HEK293 (cell line): ENCODE measurements at regions not wholly inside any gene's neighbourhood (a gene's known extent, or its start where the extent isn't known, plus 50 kb on each side); places are given as distances from the start of the nearest gene placed in this dataset.

ENCODE experiments used
- CTCF ChIA-PET: fragments of 350-600 bp; formaldehyde crosslinking; extraction: SDS; loops from one replicate; lab custom pipeline; 2021; ENCODE audit warnings: antibody characterized with exemption; lab: Yijun Ruan, JAX
- POLR2A ChIA-PET: fragments of 300-600 bp; formaldehyde crosslinking; extraction: SDS; loops from one replicate; lab custom pipeline; 2020; ENCODE audit warnings: antibody characterized with exemption, inconsistent platforms; lab: Yijun Ruan, JAX
- H3K27ac ChIP-seq: fragments of 200-500 bp; sonication (Bioruptor generic); 2 replicates; pipeline ENCODE4 v1.5.1; 2014; ENCODE audit warnings: low read depth, low read length, control low read depth, inconsistent platforms; ENCODE audit errors: extremely low read depth
- H3K36me3 ChIP-seq, 2 experiments: fragments of 200-500 bp in 1 of 2; sonication (Bioruptor generic) in 1 of 2; 1 replicate in 1 of 2; 2 replicates in 1 of 2; pipeline ENCODE4 v1.5.1; 2014 to 2017; ENCODE audit warnings: inconsistent platforms in 2 of 2, low read length in 2 of 2; ENCODE audit not compliant: control insufficient read depth in 2 of 2, insufficient read depth in 1 of 2
- H3K4me1 ChIP-seq: fragments of 200-500 bp; sonication (Bioruptor generic); 2 replicates; pipeline ENCODE4 v1.5.1; 2014; ENCODE audit warnings: mild to moderate bottlenecking, low read length, inconsistent platforms; ENCODE audit not compliant: control insufficient read depth, insufficient read depth
- H3K4me3 ChIP-seq: 2 replicates; pipeline ENCODE4 v1.5.1; 2011; ENCODE audit warnings: low read depth, mild to moderate bottlenecking, control low read depth, low read length, moderate library complexity
- H3K9me3 ChIP-seq: fragments of 200-500 bp; sonication (Bioruptor generic); 2 replicates; pipeline ENCODE4 v1.5.1; 2014; ENCODE audit warnings: low read depth, low read length, inconsistent platforms; ENCODE audit not compliant: control insufficient read depth, insufficient read depth
- HOXC10 ChIP-seq: sonication (generic); formaldehyde crosslinking; IDR thresholded peaks from 2 replicates; pipeline ENCODE4 v1.8.1; 2023; ENCODE audit warnings: mild to moderate bottlenecking, missing genetic modification reagents
- IKZF3 ChIP-seq: fragments of 450-650 bp; IDR thresholded peaks from 2 replicates; pipeline ENCODE4 v1.5.0; 2018; ENCODE audit warnings: missing biosample characterization, mild to moderate bottlenecking, missing genetic modification characterization, moderate library complexity
- PATZ1 ChIP-seq: fragments of 450-650 bp; formaldehyde crosslinking; IDR thresholded peaks from 2 replicates; pipeline ENCODE4 v1.5.1; 2016; ENCODE audit warnings: missing biosample characterization, missing genetic modification characterization
- ZBTB1 ChIP-seq: fragments of 450-650 bp; formaldehyde crosslinking; IDR thresholded peaks from 2 replicates; pipeline ENCODE4 v1.5.1; 2016; ENCODE audit warnings: missing biosample characterization, missing genetic modification characterization
- ZBTB10 ChIP-seq: fragments of 450-650 bp; formaldehyde crosslinking; IDR thresholded peaks from 2 replicates; pipeline ENCODE4 v1.5.1; 2016; ENCODE audit warnings: missing biosample characterization, missing genetic modification characterization
- ZBTB20 ChIP-seq: fragments of 450-650 bp; formaldehyde crosslinking; IDR thresholded peaks from 2 replicates; pipeline ENCODE4 v1.5.1; 2016; ENCODE audit warnings: missing biosample characterization, missing genetic modification characterization
- ZFP3 ChIP-seq: fragments of 450-650 bp; formaldehyde crosslinking; IDR thresholded peaks from 2 replicates; pipeline ENCODE4 v1.5.1; 2016; ENCODE audit warnings: low read depth, missing biosample characterization, missing genetic modification characterization
- ZNF140 ChIP-seq: fragments of 450-650 bp; formaldehyde crosslinking; IDR thresholded peaks from 2 replicates; pipeline ENCODE4 v1.5.1; 2016; ENCODE audit warnings: missing biosample characterization, missing genetic modification characterization
- ZNF157 ChIP-seq: fragments of 450-650 bp; formaldehyde crosslinking; IDR thresholded peaks from 2 replicates; pipeline ENCODE4 v1.5.1; 2016; ENCODE audit warnings: missing biosample characterization, missing genetic modification characterization
- ZNF23 ChIP-seq: fragments of 450-650 bp; formaldehyde crosslinking; IDR thresholded peaks from 2 replicates; pipeline ENCODE4 v1.5.1; 2016; ENCODE audit warnings: missing biosample characterization, missing genetic modification characterization, borderline replicate concordance
- ZNF24 ChIP-seq: fragments of 450-650 bp; formaldehyde crosslinking; IDR thresholded peaks from 2 replicates; pipeline ENCODE4 v1.5.1; 2016; ENCODE audit warnings: missing biosample characterization, missing genetic modification characterization
- ZNF248 ChIP-seq: fragments of 450-650 bp; formaldehyde crosslinking; IDR thresholded peaks from 2 replicates; pipeline ENCODE4 v1.5.1; 2017; ENCODE audit warnings: missing biosample characterization, missing genetic modification characterization
- ZNF394 ChIP-seq: fragments of 450-650 bp; formaldehyde crosslinking; IDR thresholded peaks from 2 replicates; pipeline ENCODE4 v1.5.1; 2016; ENCODE audit warnings: missing biosample characterization, missing genetic modification characterization, mild to moderate bottlenecking, moderate library complexity, borderline replicate concordance
- ZNF510 ChIP-seq: fragments of 450-650 bp; formaldehyde crosslinking; IDR thresholded peaks from 2 replicates; pipeline ENCODE4 v1.5.1; 2018; ENCODE audit warnings: mild to moderate bottlenecking, missing genetic modification characterization, missing biosample characterization; ENCODE audit not compliant: insufficient replicate concordance
- ZNF529 ChIP-seq: fragments of 450-650 bp; formaldehyde crosslinking; IDR thresholded peaks from 2 replicates; pipeline ENCODE4 v1.5.1; 2017; ENCODE audit warnings: missing genetic modification characterization, missing biosample characterization; ENCODE audit not compliant: insufficient replicate concordance
- ZNF600 ChIP-seq: fragments of 450-650 bp; formaldehyde crosslinking; IDR thresholded peaks from 2 replicates; pipeline ENCODE4 v1.5.1; 2016; ENCODE audit warnings: missing biosample characterization, missing genetic modification characterization
- ZNF624 ChIP-seq: fragments of 450-650 bp; formaldehyde crosslinking; IDR thresholded peaks from 2 replicates; pipeline ENCODE4 v1.5.1; 2017; ENCODE audit warnings: missing biosample characterization, missing genetic modification characterization
- ZNF701 ChIP-seq: fragments of 450-650 bp; formaldehyde crosslinking; IDR thresholded peaks from 2 replicates; pipeline ENCODE4 v1.5.1; 2016; ENCODE audit warnings: missing biosample characterization, missing genetic modification characterization
- ZNF785 ChIP-seq: fragments of 450-650 bp; formaldehyde crosslinking; IDR thresholded peaks from 2 replicates; pipeline ENCODE4 v1.5.1; 2016; ENCODE audit warnings: missing biosample characterization, missing genetic modification characterization
- TF ChIP-seq, protein P1 (sequence below): fragments of 450-650 bp; formaldehyde crosslinking; IDR thresholded peaks from 2 replicates; pipeline ENCODE4 v1.5.1; 2017; ENCODE audit warnings: missing biosample characterization, missing genetic modification characterization

GRCh38 chr1:213602796-213603486 lies 384.8 kb upstream of the PROX1 start:
- CTCF ChIA-PET: no interaction called here
- TF ChIP-seq ZBTB1 (tag by site-specific recombination) (no peak), ZNF140 (tag by site-specific recombination) (no peak), ZNF785 (tag by site-specific recombination) (no peak), ZBTB20 (no peak), ZNF157 (tag by site-specific recombination) (no peak), ZFP3 (tag by site-specific recombination) (no peak), ZNF248 (no peak)
- TF ChIP-seq, all 188 proteins: peak for 0
- H3K9me3 ChIP-seq: no peaks in the 10 kb centered on the region
- H3K4me1 ChIP-seq: no peaks in the 10 kb centered on the region
- POLR2A ChIA-PET: no interaction called here
- H3K4me3 ChIP-seq: no peak overlapping the region
- H3K36me3 ChIP-seq: no peaks in the 10 kb centered on the region
- H3K27ac ChIP-seq: no peak overlapping the region

GRCh38 chr1:213604477-213604876 lies 383.3 kb upstream of the PROX1 start:
- no peak overlapping the region for H3K27ac ChIP-seq
- TF ChIP-seq ZNF394 (tag by site-specific recombination): no peak
- no peak for TF ChIP-seq ZNF24 (tag by site-specific recombination)
- TF ChIP-seq ZNF600 (tag by site-specific recombination): no peak
- no peak for TF ChIP-seq ZNF510 (tag by site-specific recombination)
- no peak for TF ChIP-seq ZNF23 (tag by site-specific recombination)
- TF ChIP-seq HOXC10 (CRISPR knock-in tag): no peak
- no peak for TF ChIP-seq ZNF529 (tag by site-specific recombination)
- no peak for TF ChIP-seq ZNF701 (tag by site-specific recombination)
- TF ChIP-seq ZNF624 (tag by site-specific recombination): no peak
- TF ChIP-seq, protein P1, sequence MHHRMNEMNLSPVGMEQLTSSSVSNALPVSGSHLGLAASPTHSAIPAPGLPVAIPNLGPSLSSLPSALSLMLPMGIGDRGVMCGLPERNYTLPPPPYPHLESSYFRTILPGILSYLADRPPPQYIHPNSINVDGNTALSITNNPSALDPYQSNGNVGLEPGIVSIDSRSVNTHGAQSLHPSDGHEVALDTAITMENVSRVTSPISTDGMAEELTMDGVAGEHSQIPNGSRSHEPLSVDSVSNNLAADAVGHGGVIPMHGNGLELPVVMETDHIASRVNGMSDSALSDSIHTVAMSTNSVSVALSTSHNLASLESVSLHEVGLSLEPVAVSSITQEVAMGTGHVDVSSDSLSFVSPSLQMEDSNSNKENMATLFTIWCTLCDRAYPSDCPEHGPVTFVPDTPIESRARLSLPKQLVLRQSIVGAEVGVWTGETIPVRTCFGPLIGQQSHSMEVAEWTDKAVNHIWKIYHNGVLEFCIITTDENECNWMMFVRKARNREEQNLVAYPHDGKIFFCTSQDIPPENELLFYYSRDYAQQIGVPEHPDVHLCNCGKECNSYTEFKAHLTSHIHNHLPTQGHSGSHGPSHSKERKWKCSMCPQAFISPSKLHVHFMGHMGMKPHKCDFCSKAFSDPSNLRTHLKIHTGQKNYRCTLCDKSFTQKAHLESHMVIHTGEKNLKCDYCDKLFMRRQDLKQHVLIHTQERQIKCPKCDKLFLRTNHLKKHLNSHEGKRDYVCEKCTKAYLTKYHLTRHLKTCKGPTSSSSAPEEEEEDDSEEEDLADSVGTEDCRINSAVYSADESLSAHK: no peak
- no peak for TF ChIP-seq PATZ1
- TF ChIP-seq ZBTB10 (tag by site-specific recombination): no peak
- TF ChIP-seq IKZF3 (tag by site-specific recombination): no peak
- no peak for TF ChIP-seq ZBTB1 (tag by site-specific recombination)
- CTCF ChIA-PET: no interaction called here
- POLR2A ChIA-PET: no interaction called here
- H3K36me3 ChIP-seq: no peaks in the 10 kb centered on the region
- H3K4me3 ChIP-seq: no peak overlapping the region
- no peaks in the 10 kb centered on the region for H3K9me3 ChIP-seq
- no peaks in the 10 kb centered on the region for H3K4me1 ChIP-seq
